Prostate gland (tissue), 2 donors: ENCODE measurements at regions not wholly inside any gene's neighbourhood (a gene's known extent, or its start where the extent isn't known, plus 50 kb on each side); places are given as distances from the start of the nearest gene placed in this dataset.

ENCODE experiments used
- DNase-seq: peaks from one replicate; pipeline ENCODE4 v3.0.0-alpha.2; 2019; ENCODE audit warnings: low spot score
- H3K27ac ChIP-seq, 2 donors: fragments of 200-600 bp; sonication (generic); 2 replicates each; pipeline ENCODE4 v1.5.1; 2017 to 2019
- H3K27me3 ChIP-seq: fragments of 200-600 bp; sonication (generic); replicated peaks from 2 replicates; pipeline ENCODE4 v1.5.1; 2019; ENCODE audit not compliant: insufficient read depth
- H3K36me3 ChIP-seq, 2 donors: fragments of 200-600 bp; sonication (generic); 1 replicate in 1 of 2; 2 replicates in 1 of 2; pipeline versions ENCODE4 v1.5.1 to v1.8.1; 2017 to 2019
- H3K4me1 ChIP-seq: fragments of 200-600 bp; sonication (generic); replicated peaks from 2 replicates; pipeline ENCODE4 v1.5.1; 2019
- H3K4me3 ChIP-seq, 2 donors: fragments of 200-600 bp; sonication (generic); 2 replicates each; pipeline ENCODE4 v1.5.1; 2017 to 2019
- H3K9me3 ChIP-seq: fragments of 200-600 bp; sonication (generic); 2 replicates; pipeline ENCODE4 v1.5.1; 2017
- POLR2A ChIP-seq: fragments of 450-650 bp; IDR thresholded peaks from one replicate; pipeline ENCODE4 v1.6.1; 2016; ENCODE audit warnings: antibody characterized with exemption, mild to moderate bottlenecking
- POLR2AphosphoS5 ChIP-seq: sonication (generic); formaldehyde crosslinking; IDR thresholded peaks from one replicate; pipeline ENCODE4 v1.6.1; 2017; ENCODE audit warnings: antibody characterized with exemption
- WGBS: methylation state at CpG from one replicate; pipeline ENCODE4 v1.1.5; 2018; 5-methylcytosine and 5-hydroxymethylcytosine counted together
- intact Hi-C: fragments of 100-400 bp; cut with DNase I; formaldehyde crosslinking; loops from one replicate; pipeline ENCODE4 v1.14.2; 2022
- TF ChIP-seq, protein P1 (sequence below), 4 experiments: fragments of 200-600 bp in 2 of 4; fragments of 450-650 bp in 2 of 4; sonication (generic) in 2 of 4; IDR thresholded peaks; 1 replicate in 3 of 4; 2 replicates in 1 of 4; pipeline ENCODE4 v1.5.1; 2016 to 2019; ENCODE audit warnings: antibody characterized with exemption in 4 of 4, mild to moderate bottlenecking in 2 of 4, moderate library complexity in 2 of 4

DNA sequence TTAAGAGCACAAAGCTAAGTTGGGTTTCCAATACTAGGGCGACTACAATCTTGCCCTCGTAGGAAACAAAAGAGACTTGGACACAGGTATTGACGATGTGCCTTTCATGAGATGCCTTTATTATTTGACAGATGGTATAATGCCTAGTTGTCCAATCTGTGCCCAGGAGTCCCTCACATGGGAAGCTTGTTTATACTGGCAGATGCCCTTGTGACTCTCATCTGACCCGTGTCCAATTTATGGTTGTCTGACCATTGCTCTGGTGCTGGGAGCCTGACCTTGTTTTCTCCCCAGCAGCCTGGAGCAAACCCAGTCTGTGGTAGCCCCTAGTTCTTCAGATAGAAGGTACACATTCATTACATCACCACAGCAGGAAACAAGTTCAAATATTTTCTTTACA lies 511.7 kb downstream of the AGTPBP1 start:
- no peak overlapping the region for H3K4me3 ChIP-seq
- H3K27ac ChIP-seq: no peak overlapping the region
- DNase-seq: no peak
- no peaks in the 10 kb centered on the region for H3K36me3 ChIP-seq
- H3K4me1 ChIP-seq: no peaks in the 10 kb centered on the region
- TF ChIP-seq, protein P1, sequence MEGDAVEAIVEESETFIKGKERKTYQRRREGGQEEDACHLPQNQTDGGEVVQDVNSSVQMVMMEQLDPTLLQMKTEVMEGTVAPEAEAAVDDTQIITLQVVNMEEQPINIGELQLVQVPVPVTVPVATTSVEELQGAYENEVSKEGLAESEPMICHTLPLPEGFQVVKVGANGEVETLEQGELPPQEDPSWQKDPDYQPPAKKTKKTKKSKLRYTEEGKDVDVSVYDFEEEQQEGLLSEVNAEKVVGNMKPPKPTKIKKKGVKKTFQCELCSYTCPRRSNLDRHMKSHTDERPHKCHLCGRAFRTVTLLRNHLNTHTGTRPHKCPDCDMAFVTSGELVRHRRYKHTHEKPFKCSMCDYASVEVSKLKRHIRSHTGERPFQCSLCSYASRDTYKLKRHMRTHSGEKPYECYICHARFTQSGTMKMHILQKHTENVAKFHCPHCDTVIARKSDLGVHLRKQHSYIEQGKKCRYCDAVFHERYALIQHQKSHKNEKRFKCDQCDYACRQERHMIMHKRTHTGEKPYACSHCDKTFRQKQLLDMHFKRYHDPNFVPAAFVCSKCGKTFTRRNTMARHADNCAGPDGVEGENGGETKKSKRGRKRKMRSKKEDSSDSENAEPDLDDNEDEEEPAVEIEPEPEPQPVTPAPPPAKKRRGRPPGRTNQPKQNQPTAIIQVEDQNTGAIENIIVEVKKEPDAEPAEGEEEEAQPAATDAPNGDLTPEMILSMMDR (IDR thresholded peaks at IDR 0.05): no peak
- TF ChIP-seq POLR2A (no peak), POLR2AphosphoS5 (no peak)
- WGBS: 81% methylated on average over 4 of the region's 4 CpGs
- intact Hi-C loops: no loop called here
- H3K9me3 ChIP-seq: no peaks in the 10 kb centered on the region
- no peaks in the 10 kb centered on the region for H3K27me3 ChIP-seq

DNA sequence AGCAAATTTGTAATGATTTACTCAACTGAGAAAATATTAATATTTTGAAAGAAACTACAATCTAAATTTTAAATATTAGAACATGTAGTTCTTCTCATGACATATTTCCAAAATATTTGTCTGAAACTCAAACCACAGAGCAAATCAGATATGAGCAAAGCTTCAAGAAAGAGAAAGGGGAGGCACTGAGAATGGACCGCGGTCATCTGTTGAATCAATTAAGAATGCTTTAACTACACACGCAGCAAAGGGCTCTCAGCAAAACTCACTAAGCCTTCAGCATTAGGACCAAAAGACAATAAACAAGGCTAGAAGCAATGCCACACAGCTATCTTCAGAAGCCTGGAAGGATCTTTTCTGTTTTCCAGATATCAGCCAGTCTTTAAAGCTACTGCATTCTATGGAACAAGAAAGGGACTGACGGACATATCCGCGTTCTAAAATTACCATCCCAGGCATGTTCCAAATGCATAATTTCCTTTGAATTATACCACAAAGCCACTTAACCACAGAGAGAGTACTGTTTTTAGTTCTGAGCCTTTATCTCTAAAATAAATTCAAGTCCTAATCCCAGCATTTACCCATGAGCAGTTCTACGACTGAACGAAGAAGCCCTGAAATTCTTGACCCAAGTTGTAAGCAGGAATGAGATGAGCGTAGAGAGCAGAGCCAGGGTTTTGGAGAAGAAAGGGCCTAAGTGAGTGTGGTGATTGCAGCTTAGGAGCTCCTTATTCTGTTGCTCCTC lies 513.5 kb downstream of the AGTPBP1 start:
- Histone ChIP-seq H3K36me3 (no peaks in the 10 kb centered on the region), H3K4me3 (no peak overlapping the region), H3K4me1 (no peaks in the 10 kb centered on the region), H3K9me3 (no peaks in the 10 kb centered on the region), H3K27ac (no peak overlapping the region), H3K27me3 (no peaks in the 10 kb centered on the region)
- intact Hi-C loops: no loop called here
- WGBS: 77% methylated on average over 9 of the region's 9 CpGs
- TF ChIP-seq POLR2A (no peak), POLR2AphosphoS5 (no peak)
- TF ChIP-seq, protein P1 (IDR thresholded peaks at IDR 0.05): no peak
- DNase-seq: no peak

DNA sequence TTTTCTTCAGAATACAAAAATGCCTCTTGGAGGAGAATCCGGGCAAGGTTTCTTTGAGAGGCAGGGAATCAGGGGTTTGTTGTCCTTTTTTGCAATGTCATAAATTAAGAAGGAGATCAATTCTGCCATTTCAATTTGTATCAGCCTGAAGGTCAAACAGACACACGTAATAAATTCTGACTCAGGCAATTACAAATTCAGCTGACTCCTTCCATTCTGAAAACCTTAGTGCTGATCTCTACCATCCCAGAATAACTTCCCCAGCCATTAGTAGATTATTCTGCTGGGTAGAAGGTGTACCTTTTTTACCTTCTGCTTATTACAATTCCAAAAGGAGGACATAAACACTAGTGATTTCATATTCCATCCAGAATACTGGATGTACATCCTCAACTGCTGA lies 516.6 kb downstream of the AGTPBP1 start:
- TF ChIP-seq, protein P1 (IDR thresholded peaks at IDR 0.05): no peak
- no peak for TF ChIP-seq POLR2AphosphoS5
- no peak for TF ChIP-seq POLR2A
- Histone ChIP-seq H3K36me3 (no peaks in the 10 kb centered on the region), H3K4me1 (no peaks in the 10 kb centered on the region), H3K4me3 (no peak overlapping the region), H3K27me3 (no peaks in the 10 kb centered on the region), H3K27ac (no peak overlapping the region), H3K9me3 (no peaks in the 10 kb centered on the region)
- intact Hi-C loops: no loop called here
- WGBS: 53% methylated on average over 2 of the region's 2 CpGs
- DNase-seq: no peak

DNA sequence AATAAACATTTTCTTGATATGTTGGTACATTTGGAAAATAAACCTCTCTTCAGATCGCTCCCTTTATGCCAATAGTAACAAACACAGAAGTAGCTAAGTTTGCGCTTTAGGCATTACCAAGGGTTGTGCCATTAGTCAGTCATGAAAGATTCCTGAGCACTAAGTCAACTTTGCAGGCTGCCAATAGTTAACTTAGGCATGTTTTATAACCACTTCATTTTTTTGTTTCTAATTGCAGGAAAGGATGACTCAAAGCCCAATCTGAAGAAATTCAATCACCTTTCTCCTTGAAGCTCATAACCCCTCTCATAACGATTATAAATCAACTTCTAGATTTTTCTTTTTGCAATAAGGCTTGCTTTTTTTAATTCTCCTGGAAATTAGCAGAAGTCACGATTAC lies 517.0 kb downstream of the AGTPBP1 start:
- Histone ChIP-seq H3K4me1 (no peaks in the 10 kb centered on the region), H3K27ac (no peak overlapping the region), H3K36me3 (no peaks in the 10 kb centered on the region), H3K9me3 (no peaks in the 10 kb centered on the region), H3K4me3 (no peak overlapping the region), H3K27me3 (no peaks in the 10 kb centered on the region)
- TF ChIP-seq, protein P1 (IDR thresholded peaks at IDR 0.05): no peak
- TF ChIP-seq POLR2AphosphoS5: no peak
- no peak for TF ChIP-seq POLR2A
- DNase-seq: no peak
- intact Hi-C loops: no loop called here
- 28% methylated on average over 4 of the region's 4 CpGs for WGBS

DNA sequence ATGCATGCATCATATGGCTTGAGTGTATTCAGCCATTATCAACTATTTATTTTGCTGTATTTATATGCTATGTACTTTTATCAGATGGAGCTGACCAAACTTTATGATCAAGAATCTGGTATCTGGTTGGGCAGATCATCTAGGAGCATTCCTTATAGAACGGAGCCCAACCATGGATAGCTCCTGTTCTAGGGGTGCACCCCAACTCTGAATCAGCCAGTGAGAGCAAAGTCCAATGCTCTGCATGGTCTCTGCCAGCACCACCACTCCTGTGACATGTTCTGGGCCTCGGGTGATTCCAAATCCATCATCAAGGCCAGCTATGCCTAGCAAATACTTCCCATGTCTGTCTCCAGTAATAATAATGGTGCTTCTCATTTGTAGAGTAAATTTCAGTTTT lies 517.5 kb downstream of the AGTPBP1 start:
- Histone ChIP-seq H3K36me3 (no peaks in the 10 kb centered on the region), H3K27ac (no peak overlapping the region), H3K4me3 (no peak overlapping the region), H3K9me3 (no peaks in the 10 kb centered on the region), H3K27me3 (no peaks in the 10 kb centered on the region), H3K4me1 (no peaks in the 10 kb centered on the region)
- TF ChIP-seq POLR2AphosphoS5 (no peak), POLR2A (no peak)
- TF ChIP-seq, protein P1 (IDR thresholded peaks at IDR 0.05): no peak
- WGBS: 56% methylated on average over 2 of the region's 2 CpGs
- intact Hi-C loops: no loop called here
- no peak for DNase-seq
